ENCODE measurements at regions not wholly inside any gene's neighbourhood (a gene's known extent, or its start where the extent isn't known, plus 50 kb on each side); places are given as distances from the start of the nearest gene placed in this dataset.

- Histone ChIP-seq H3K27me3 (no peaks in the 10 kb centered on the region), H3K9me3 (peaks cover 0 to 7% (median 3%) of the 10 kb centered on the region in 4 donors), H3K27ac (no peak overlapping the region), H3K36me3 (no peaks in the 10 kb centered on the region), H3K4me3 (no peak overlapping the region), H3K4me1 (no peaks in the 10 kb centered on the region)
- peak in 1 of 2 donors; percentile 10 for DNase-seq
- intact Hi-C loops (cut with DNase I; ENCODE audit: low total_unique reads): no loop called here
- TF ChIP-seq EP300 (IDR thresholded peaks at IDR 0.05) (no peak), CTCF (IDR thresholded peaks at IDR 0.05) (no peak), POLR2AphosphoS5 (IDR thresholded peaks at IDR 0.05) (no peak), POLR2A (IDR thresholded peaks at IDR 0.05) (no peak)
These were observed 385.8 kb upstream of the PCSK5 start for GRCh38 chr9:75504721-75505120.

- Histone ChIP-seq H3K36me3 (no peaks in the 10 kb centered on the region), H3K4me1 (no peaks in the 10 kb centered on the region), H3K9me3 (peaks cover 0 to 7% (median 3%) of the 10 kb centered on the region in 4 donors), H3K27me3 (no peaks in the 10 kb centered on the region), H3K27ac (no peak overlapping the region), H3K4me3 (no peak overlapping the region)
- no peak for DNase-seq
- intact Hi-C loops (cut with DNase I; ENCODE audit: low total_unique reads): no loop called here
- TF ChIP-seq EP300 (IDR thresholded peaks at IDR 0.05): no peak
- TF ChIP-seq POLR2AphosphoS5 (IDR thresholded peaks at IDR 0.05): no peak
- no peak for TF ChIP-seq CTCF (IDR thresholded peaks at IDR 0.05)
- TF ChIP-seq POLR2A (IDR thresholded peaks at IDR 0.05): no peak
These were observed 384.8 kb upstream of the PCSK5 start for GRCh38 chr9:75505654-75506053.

GRCh38 chr9:75529463-75529862 is 361.0 kb upstream of the PCSK5 start:
- no peaks in the 10 kb centered on the region for H3K27me3 ChIP-seq
- H3K4me1 ChIP-seq: no peaks in the 10 kb centered on the region
- intact Hi-C loops (cut with DNase I; ENCODE audit: low total_unique reads): no loop called here
- no peaks in the 10 kb centered on the region for H3K36me3 ChIP-seq
- no peaks in the 10 kb centered on the region for H3K9me3 ChIP-seq
- no peak overlapping the region for H3K27ac ChIP-seq
- no peak for DNase-seq
- no peak overlapping the region for H3K4me3 ChIP-seq
- TF ChIP-seq POLR2AphosphoS5 (IDR thresholded peaks at IDR 0.05): no peak
- TF ChIP-seq EP300 (IDR thresholded peaks at IDR 0.05): no peak
- no peak for TF ChIP-seq CTCF (IDR thresholded peaks at IDR 0.05)
- no peak for TF ChIP-seq POLR2A (IDR thresholded peaks at IDR 0.05)

- H3K4me3 ChIP-seq: no peak overlapping the region
- no peak overlapping the region for H3K27ac ChIP-seq
- H3K36me3 ChIP-seq: no peaks in the 10 kb centered on the region
- peaks cover 0 to 1% (median 0%) of the 10 kb centered on the region in 4 donors for H3K9me3 ChIP-seq
- 76 to 81% (median 80%) methylated on average over 2 of the region's 2 CpGs for WGBS, 5 donors
- intact Hi-C loops (cut with DNase I; ENCODE audit: low total_unique reads): no loop called here
- DNase-seq: no peak
- no peaks in the 10 kb centered on the region for H3K4me1 ChIP-seq
- no peaks in the 10 kb centered on the region for H3K27me3 ChIP-seq
- TF ChIP-seq EP300 (IDR thresholded peaks at IDR 0.05) (no peak), POLR2A (IDR thresholded peaks at IDR 0.05) (no peak), POLR2AphosphoS5 (IDR thresholded peaks at IDR 0.05) (no peak), CTCF (IDR thresholded peaks at IDR 0.05) (no peak)
These were observed 358.9 kb upstream of the PCSK5 start for GRCh38 chr9:75531588-75531987.

Data from stomach (tissue), 8 donors.